ENCODE measurements at regions not wholly inside any gene's neighbourhood (a gene's known extent, or its start where the extent isn't known, plus 50 kb on each side); places are given as distances from the start of the nearest gene placed in this dataset.
"Not testable (repeated sequence)": the region's sequence is repeated elsewhere in the genome, so short reads cannot be mapped to it uniquely, and the experiment has no call there.

DNA sequence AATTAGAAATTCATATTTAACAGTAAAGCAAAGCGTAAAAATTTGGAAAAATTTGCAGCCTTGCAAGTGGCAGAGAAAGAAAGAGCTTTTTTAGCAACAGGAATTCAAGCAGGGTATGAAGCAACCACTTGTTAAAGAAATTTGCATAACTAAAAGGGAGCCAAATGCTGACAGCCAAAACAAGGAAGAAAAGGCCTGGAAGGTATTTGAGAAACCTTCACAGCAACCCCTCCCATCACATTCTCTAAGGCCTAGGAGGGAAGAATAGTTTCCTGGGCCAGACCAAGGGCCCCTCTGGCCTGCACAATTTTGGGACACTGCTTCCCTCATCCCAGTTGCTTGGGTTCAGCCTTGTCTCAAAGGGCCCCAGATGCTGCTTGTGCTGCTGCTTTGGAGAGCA, 672.4 kb upstream of the TMPRSS15 start:
- WGBS (ENCODE audit: insufficient coverage) = no CpG with 5 or more reads among the region's 1 CpG

DNA sequence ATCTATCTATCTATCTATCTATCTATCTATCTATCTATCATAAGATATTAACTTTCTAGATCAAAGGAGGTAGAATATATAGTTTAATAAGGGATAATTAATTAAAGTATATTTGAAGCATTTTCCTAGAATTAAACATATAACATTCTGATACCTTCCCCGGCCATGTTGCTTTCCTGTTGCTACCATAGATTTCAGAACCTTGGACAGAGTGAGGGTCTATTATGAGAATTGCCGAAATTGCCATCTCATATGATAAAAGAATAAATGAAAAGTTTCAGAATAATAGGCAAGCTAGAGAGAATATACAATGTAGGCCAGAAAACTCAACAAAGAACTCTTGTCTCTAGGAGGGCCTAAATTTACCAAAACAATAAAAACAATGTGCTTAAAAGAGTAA, 706.1 kb upstream of the TMPRSS15 start:
- Histone ChIP-seq H3K27ac (ENCODE audit: low read depth, low read length) (no peak overlapping the region), H3K9me3 (ENCODE audit: control insufficient read depth, insufficient read depth, low read length) (peaks cover 2% of the 10 kb centered on the region), H3K4me1 (ENCODE audit: control insufficient read depth, insufficient read depth, low read length) (no peaks in the 10 kb centered on the region), H3K4me3 (ENCODE audit: low read depth, low read length) (no peak overlapping the region), H3K36me3 (ENCODE audit: control insufficient read depth, insufficient read depth, low read length) (no peaks in the 10 kb centered on the region), H3K27me3 (ENCODE audit: control insufficient read depth, insufficient read depth, low read length) (no peaks in the 10 kb centered on the region)
- no CpG with 5 or more reads among the region's 2 CpGs for WGBS (ENCODE audit: insufficient coverage)
- DNase-seq (ENCODE audit: low read depth in 4 of 6, low spot score in 6 of 6) = no peak

More for the DNA sequence above, 672.4 kb upstream of the TMPRSS15 start:
- no peaks in the 10 kb centered on the region for H3K36me3 ChIP-seq (ENCODE audit: control insufficient read depth, insufficient read depth, low read length)
- DNase-seq (ENCODE audit: low read depth in 4 of 6, low spot score in 6 of 6) = no peak
- H3K9me3 ChIP-seq (ENCODE audit: control insufficient read depth, insufficient read depth, low read length) = peaks cover 4% of the 10 kb centered on the region
- H3K4me1 ChIP-seq (ENCODE audit: control insufficient read depth, insufficient read depth, low read length) = no peaks in the 10 kb centered on the region
- H3K4me3 ChIP-seq (ENCODE audit: low read depth, low read length) = no peak overlapping the region
- no peak overlapping the region for H3K27ac ChIP-seq (ENCODE audit: low read depth, low read length)
- no peaks in the 10 kb centered on the region for H3K27me3 ChIP-seq (ENCODE audit: control insufficient read depth, insufficient read depth, low read length)

DNA sequence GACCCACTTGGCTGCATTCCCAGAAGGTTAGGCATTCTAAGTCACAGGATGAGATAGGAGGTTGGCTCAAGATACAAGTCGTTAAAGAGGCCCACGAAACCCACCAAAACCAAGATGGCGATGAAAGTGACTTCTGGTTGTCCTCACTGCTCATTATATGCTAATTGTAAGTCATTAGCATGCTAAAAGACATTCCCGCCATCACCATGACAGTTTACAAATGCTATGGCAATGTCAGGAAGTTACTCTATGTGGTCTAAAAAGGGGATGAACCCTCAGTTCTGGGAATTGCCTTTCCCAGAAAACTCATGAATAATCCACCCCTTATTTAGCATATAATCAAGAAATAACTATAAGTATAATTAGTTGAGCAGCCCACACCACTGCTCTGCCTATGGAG, 715.7 kb upstream of the TMPRSS15 start:
- no CpG with 5 or more reads among the region's 4 CpGs for WGBS (ENCODE audit: insufficient coverage)
- H3K27me3 ChIP-seq (ENCODE audit: control insufficient read depth, insufficient read depth, low read length); H3K4me1 ChIP-seq (ENCODE audit: control insufficient read depth, insufficient read depth, low read length); H3K4me3 ChIP-seq (ENCODE audit: low read depth, low read length); H3K9me3 ChIP-seq (ENCODE audit: control insufficient read depth, insufficient read depth, low read length); H3K27ac ChIP-seq (ENCODE audit: low read depth, low read length); H3K36me3 ChIP-seq (ENCODE audit: control insufficient read depth, insufficient read depth, low read length): not testable (repeated sequence)
- DNase-seq (ENCODE audit: low read depth in 4 of 6, low spot score in 6 of 6) = peak in 1 of 6 donors; percentile 26

DNA sequence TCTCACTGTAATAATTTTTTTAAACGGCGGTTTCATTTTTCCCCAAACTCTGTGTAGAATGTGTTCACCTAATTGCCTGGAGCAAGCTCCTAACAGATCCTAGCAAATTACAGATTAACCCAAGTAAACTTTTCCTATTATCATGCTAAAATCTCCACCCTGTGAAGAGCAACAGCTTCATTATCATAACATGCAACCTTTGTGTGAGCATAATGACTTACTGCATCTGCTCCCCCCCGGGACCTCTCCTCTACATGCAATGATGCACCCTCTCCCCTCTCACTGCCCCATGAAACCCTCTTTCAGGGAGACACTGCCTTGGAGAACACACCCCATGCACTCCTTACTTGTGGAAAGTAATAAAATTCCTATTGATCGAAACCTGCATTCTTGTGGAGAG, 717.0 kb upstream of the TMPRSS15 start:
- Histone ChIP-seq H3K27me3 (ENCODE audit: control insufficient read depth, insufficient read depth, low read length) (no peaks in the 10 kb centered on the region), H3K4me1 (ENCODE audit: control insufficient read depth, insufficient read depth, low read length) (no peaks in the 10 kb centered on the region), H3K4me3 (ENCODE audit: low read depth, low read length) (no peak overlapping the region), H3K36me3 (ENCODE audit: control insufficient read depth, insufficient read depth, low read length) (no peaks in the 10 kb centered on the region), H3K9me3 (ENCODE audit: control insufficient read depth, insufficient read depth, low read length) (no peaks in the 10 kb centered on the region), H3K27ac (ENCODE audit: low read depth, low read length) (no peak overlapping the region)
- no CpG with 5 or more reads among the region's 4 CpGs for WGBS (ENCODE audit: insufficient coverage)
- no peak for DNase-seq (ENCODE audit: low read depth in 4 of 6, low spot score in 6 of 6)

DNA sequence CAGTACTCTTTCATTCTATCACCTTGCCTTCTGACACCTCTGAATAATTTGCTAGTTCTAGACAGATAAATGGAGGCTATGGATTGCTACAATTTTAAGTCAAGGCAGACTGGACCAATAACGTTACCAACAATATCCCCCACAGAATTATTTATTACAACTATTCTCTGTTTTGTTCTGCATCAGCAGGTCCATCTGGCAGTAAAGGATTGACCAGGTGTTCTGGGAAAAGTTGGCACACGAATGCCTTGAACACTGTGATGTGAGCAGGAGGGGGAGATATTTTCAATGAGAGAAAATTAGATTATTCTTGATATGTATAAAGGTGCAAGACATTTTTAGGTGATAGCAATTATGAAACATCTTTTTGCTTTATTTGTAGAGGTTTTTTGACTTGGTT, 718.8 kb upstream of the TMPRSS15 start:
- Histone ChIP-seq H3K4me1 (ENCODE audit: control insufficient read depth, insufficient read depth, low read length) (no peaks in the 10 kb centered on the region), H3K27me3 (ENCODE audit: control insufficient read depth, insufficient read depth, low read length) (no peaks in the 10 kb centered on the region), H3K27ac (ENCODE audit: low read depth, low read length) (no peak overlapping the region), H3K9me3 (ENCODE audit: control insufficient read depth, insufficient read depth, low read length) (no peaks in the 10 kb centered on the region), H3K4me3 (ENCODE audit: low read depth, low read length) (no peak overlapping the region), H3K36me3 (ENCODE audit: control insufficient read depth, insufficient read depth, low read length) (no peaks in the 10 kb centered on the region)
- DNase-seq (ENCODE audit: low read depth in 4 of 6, low spot score in 6 of 6) = peak in 2 of 6 donors; percentile 67 to 70
- 100% methylated on average over 1 of the region's 2 CpGs for WGBS (ENCODE audit: insufficient coverage)

DNA sequence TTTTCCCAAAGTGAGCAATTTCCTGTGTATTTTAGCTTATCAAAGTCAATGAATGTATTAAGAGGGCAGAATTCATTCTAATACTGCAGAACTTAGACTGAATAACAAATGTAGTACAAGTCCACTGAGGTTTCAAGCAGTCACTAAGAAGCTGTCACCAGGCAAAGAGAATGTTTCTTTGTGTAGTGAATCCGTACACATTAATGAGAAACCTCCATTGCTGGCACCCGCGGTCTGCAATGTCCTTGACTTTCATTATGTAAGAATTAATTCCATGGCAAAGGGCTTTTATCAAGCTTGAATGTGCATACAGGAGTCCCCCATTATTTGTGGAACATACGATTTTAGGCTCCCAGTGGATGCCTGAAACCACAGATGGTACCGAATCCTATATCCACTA, 719.5 kb upstream of the TMPRSS15 start:
- 25% methylated on average over 2 of the region's 5 CpGs for WGBS (ENCODE audit: insufficient coverage)
- no peaks in the 10 kb centered on the region for H3K27me3 ChIP-seq (ENCODE audit: control insufficient read depth, insufficient read depth, low read length)
- no peaks in the 10 kb centered on the region for H3K9me3 ChIP-seq (ENCODE audit: control insufficient read depth, insufficient read depth, low read length)
- H3K27ac ChIP-seq (ENCODE audit: low read depth, low read length) = no peak overlapping the region
- H3K36me3 ChIP-seq (ENCODE audit: control insufficient read depth, insufficient read depth, low read length) = no peaks in the 10 kb centered on the region
- no peak overlapping the region for H3K4me3 ChIP-seq (ENCODE audit: low read depth, low read length)
- DNase-seq (ENCODE audit: low read depth in 4 of 6, low spot score in 6 of 6) = peak in 5 of 6 donors; percentile 24 to 85 (median 46)
- H3K4me1 ChIP-seq (ENCODE audit: control insufficient read depth, insufficient read depth, low read length) = no peaks in the 10 kb centered on the region

DNA sequence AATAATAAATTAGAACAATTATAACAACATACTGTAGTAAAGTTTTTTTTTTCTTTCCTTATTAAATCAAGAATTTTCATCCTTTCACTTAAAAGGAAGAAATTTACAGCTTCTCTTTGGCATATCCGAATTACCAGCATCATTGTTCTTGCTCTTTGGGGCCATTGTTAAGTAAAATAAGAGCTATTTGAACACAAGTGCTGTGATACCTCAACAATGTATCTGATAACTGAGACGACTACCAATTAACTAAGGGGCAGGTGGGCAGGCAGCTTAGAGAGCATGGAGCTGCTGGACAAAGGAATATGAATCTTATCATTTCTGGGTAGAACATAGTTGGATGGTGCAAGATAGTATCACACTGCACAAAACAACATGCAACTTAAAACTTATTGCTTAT, 719.9 kb upstream of the TMPRSS15 start:
- no CpG with 5 or more reads among the region's 2 CpGs for WGBS (ENCODE audit: insufficient coverage)
- Histone ChIP-seq H3K36me3 (ENCODE audit: control insufficient read depth, insufficient read depth, low read length) (no peaks in the 10 kb centered on the region), H3K9me3 (ENCODE audit: control insufficient read depth, insufficient read depth, low read length) (no peaks in the 10 kb centered on the region), H3K4me1 (ENCODE audit: control insufficient read depth, insufficient read depth, low read length) (no peaks in the 10 kb centered on the region), H3K4me3 (ENCODE audit: low read depth, low read length) (no peak overlapping the region), H3K27me3 (ENCODE audit: control insufficient read depth, insufficient read depth, low read length) (no peaks in the 10 kb centered on the region), H3K27ac (ENCODE audit: low read depth, low read length) (no peak overlapping the region)
- DNase-seq (ENCODE audit: low read depth in 4 of 6, low spot score in 6 of 6) = no peak

DNA sequence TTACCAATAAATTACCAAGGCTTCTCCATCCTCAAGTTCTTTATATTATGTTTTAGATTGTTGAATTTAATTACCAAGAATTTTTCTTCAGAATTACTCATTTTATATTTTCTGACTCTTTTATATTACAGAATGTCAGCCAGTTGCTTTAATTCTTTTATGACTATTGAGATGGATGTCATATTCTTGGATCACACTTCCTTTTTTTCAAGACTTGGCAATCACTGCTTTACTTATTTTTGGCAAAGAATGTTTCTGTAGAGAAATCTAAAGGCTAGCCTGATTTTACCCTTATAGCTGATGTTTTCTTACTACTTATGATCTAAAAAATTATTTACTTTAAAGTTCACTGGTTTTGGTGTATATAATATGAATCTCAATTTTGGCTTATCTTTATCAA, 721.1 kb upstream of the TMPRSS15 start:
- Histone ChIP-seq H3K36me3 (ENCODE audit: control insufficient read depth, insufficient read depth, low read length) (no peaks in the 10 kb centered on the region), H3K4me1 (ENCODE audit: control insufficient read depth, insufficient read depth, low read length) (no peaks in the 10 kb centered on the region), H3K27me3 (ENCODE audit: control insufficient read depth, insufficient read depth, low read length) (no peaks in the 10 kb centered on the region), H3K4me3 (ENCODE audit: low read depth, low read length) (no peak overlapping the region), H3K9me3 (ENCODE audit: control insufficient read depth, insufficient read depth, low read length) (no peaks in the 10 kb centered on the region), H3K27ac (ENCODE audit: low read depth, low read length) (no peak overlapping the region)
- peak in 1 of 6 donors; percentile 54 for DNase-seq (ENCODE audit: low read depth in 4 of 6, low spot score in 6 of 6)

DNA sequence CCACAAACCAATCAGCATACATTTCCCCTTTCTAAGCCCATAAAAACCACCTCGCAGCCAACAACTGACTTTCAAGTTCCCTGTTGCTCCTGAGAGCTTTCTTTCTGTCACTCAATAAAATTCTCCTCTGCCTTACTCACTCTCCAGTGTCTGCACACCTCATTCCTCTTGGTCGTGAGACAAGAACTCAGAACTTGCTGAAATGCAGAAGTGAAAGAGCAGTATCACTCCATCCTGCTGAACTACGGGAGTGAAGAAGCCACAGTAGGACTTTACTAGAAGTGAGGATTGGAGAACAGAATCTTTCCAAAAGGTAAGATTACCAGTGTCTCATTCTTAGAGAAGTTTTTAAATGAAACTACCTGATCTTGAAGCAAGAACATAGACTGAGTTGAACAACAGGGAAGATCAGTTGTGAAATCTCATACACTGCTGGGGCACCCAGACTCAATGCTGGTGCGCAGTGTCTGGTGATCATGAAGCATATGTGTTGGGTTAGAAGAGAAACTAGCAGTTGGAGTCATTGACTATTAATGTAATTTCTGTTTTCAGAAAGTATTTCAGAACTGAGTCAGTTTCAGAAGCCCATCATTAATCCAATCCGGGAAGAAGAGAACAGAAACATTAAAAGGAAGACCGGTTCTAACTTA, 726.9 kb upstream of the TMPRSS15 start:
- H3K9me3 ChIP-seq (ENCODE audit: control insufficient read depth, insufficient read depth, low read length) = no peaks in the 10 kb centered on the region
- DNase-seq (ENCODE audit: low read depth in 4 of 6, low spot score in 6 of 6) = no peak
- no peak overlapping the region for H3K27ac ChIP-seq (ENCODE audit: low read depth, low read length)
- no peaks in the 10 kb centered on the region for H3K27me3 ChIP-seq (ENCODE audit: control insufficient read depth, insufficient read depth, low read length)
- WGBS (ENCODE audit: insufficient coverage) = 85% methylated on average over 4 of the region's 6 CpGs
- no peaks in the 10 kb centered on the region for H3K36me3 ChIP-seq (ENCODE audit: control insufficient read depth, insufficient read depth, low read length)
- no peak overlapping the region for H3K4me3 ChIP-seq (ENCODE audit: low read depth, low read length)
- H3K4me1 ChIP-seq (ENCODE audit: control insufficient read depth, insufficient read depth, low read length) = no peaks in the 10 kb centered on the region

DNA sequence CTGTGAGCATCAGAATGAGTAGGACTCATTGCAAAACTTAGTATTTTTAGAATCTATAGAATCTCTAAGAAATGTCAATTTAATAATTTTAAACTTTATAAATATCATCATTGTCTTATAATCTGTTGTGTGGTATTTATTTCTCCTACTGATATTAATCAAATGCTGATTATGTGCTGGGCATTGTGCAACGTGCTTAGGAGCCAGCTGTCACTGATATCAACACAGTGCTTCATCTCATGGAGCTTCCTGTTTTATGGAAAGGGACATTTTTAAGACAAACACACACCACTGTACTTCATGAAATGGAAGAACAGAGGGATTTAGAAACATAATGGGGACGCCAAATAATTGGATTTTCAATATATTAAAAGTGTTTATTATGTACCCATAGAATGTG, 737.9 kb upstream of the TMPRSS15 start:
- no peaks in the 10 kb centered on the region for H3K9me3 ChIP-seq (ENCODE audit: control insufficient read depth, insufficient read depth, low read length)
- H3K27me3 ChIP-seq (ENCODE audit: control insufficient read depth, insufficient read depth, low read length) = no peaks in the 10 kb centered on the region
- H3K36me3 ChIP-seq (ENCODE audit: control insufficient read depth, insufficient read depth, low read length) = no peaks in the 10 kb centered on the region
- WGBS (ENCODE audit: insufficient coverage) = no CpG with 5 or more reads among the region's 2 CpGs
- H3K4me3 ChIP-seq (ENCODE audit: low read depth, low read length) = no peak overlapping the region
- DNase-seq (ENCODE audit: low read depth in 4 of 6, low spot score in 6 of 6) = no peak
- H3K27ac ChIP-seq (ENCODE audit: low read depth, low read length) = no peak overlapping the region
- H3K4me1 ChIP-seq (ENCODE audit: control insufficient read depth, insufficient read depth, low read length) = no peaks in the 10 kb centered on the region

Data from spinal cord (tissue), 9 donors.